SKM-1 (cell line): ENCODE measurements at regions not wholly inside any gene's neighbourhood (a gene's known extent, or its start where the extent isn't known, plus 50 kb on each side); places are given as distances from the start of the nearest gene placed in this dataset.

Source experiments
- DNase-seq: peaks from one replicate; lab custom pipeline; 2025; ENCODE audit not compliant: unreplicated experiment; lab: John Stamatoyannopoulos, UW

DNA sequence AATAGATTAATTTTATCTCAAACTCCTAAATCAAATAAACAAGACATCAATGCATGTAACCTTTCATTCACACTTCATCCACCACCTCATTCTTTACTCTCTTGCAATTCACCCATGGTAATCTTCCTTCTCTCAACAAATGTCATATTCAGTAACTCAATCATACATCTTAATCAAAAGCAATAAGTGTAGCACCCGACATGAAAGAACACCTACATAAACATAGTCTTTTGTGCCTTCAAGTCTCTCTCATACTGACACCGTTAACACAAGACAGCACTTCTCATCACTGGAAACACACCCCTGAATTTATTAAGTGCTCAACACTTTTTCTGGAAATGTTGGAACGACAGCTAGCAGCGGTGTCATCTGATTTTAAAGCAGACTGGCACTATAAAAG is 225.9 kb downstream of the TTLL7 start:
- DNase-seq = no peak

DNA sequence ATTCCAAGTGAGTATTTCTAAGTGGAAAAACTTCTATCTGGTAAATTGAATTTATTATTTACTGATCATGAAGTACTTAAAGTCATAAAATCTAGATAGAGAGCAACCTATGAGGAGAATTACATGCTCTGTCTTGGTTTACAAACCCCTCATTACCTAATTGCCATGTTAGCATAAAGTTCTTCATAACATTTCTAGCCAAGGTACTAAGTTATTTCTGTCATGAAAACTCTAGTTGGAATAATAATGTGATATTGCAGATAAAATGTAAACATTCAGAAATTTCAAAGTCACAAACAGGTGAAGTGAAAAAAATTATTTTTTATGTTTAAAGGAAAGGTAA is 228.6 kb downstream of the TTLL7 start:
- DNase-seq = no peak

DNA sequence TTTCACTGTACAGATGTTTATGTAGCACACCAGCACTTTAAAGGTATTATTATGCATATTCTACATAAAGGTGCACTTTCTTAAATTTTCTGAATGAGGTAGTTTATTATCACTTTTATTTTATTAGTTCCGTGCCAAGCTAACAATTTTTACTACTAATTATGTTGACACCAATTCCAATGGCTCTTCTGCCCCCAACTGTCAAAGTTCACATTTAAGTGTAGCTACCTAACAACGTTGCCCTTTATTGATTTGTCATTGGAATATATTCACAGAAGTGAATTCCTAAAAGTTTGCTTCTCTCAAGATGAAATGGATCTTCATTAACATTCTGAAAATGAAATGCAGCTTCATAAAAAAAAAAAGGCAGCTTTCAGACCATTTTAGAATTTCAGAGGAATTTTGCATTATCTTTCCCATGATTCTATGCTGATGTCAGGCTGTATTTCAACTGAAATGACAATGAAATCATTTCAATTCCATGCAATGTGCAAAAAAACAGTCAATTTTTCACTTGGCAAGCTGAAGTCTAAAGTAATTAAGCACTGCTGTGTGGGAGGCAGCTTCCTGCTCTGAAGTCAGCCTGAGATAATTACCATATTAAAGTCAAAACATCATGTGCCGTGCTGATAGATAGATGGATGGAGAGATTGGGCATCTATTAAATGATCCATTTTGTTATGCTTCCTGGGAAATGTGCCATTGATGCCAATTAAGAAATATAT is 229.2 kb downstream of the TTLL7 start:
- no peak for DNase-seq

DNA sequence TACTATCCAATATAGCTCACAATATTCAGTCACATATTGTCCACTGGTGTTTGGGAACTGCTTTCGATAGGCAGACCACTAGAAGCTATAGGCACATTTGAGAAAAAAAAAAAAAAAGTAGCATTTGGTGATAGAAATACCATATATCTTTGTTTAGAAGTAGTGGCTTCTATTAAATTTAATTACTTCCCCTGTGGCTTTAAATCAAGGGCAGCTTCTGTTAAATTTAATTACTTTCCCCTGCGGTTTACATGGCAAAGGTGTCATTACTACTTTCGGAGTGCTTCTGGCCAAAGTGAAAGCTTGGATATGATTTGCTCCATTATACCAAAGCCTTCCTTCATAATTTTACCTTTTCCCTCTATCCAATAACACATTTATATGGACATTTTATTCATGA is 229.9 kb downstream of the TTLL7 start:
- no peak for DNase-seq

DNA sequence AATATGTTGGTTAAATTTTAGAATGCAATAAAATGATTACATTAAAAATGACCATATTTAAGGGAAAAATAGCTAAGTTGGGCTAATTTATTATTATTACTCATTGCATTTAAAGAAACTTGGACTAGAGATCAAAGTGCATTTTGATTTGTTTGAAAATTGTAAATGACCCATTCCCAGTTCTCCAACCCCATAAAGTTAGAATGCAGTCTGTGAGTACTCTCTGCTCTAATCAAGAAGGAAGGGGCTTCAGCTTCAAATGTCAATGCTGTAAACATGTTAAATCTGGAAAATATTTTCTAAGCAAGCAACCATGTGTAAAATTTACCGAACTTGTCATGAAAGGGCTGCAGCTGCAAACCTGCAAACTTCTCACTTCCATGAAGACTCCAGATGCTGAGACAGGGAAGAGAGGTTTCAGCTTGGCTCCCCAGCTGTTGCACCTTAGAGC is 232.7 kb downstream of the TTLL7 start:
- no peak for DNase-seq

DNA sequence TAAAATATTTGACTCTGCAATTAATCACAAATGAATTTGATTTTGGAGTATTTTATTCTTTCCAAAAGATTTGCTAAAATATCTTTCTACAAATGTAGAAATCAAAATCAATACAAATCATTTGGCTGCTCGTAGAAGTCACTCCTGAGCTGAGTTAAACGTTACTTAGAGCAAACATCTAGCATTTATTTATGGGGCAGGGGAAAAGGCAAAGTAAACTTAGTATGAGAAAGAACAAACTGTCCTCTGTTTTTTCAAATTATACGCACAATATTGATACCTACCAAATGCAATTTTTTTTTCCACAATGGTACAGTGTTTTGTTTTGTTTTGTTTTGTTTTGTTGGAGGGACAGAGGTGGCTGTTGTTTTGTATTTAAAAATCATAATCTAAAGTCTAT is 233.8 kb downstream of the TTLL7 start:
- DNase-seq = no peak

DNA sequence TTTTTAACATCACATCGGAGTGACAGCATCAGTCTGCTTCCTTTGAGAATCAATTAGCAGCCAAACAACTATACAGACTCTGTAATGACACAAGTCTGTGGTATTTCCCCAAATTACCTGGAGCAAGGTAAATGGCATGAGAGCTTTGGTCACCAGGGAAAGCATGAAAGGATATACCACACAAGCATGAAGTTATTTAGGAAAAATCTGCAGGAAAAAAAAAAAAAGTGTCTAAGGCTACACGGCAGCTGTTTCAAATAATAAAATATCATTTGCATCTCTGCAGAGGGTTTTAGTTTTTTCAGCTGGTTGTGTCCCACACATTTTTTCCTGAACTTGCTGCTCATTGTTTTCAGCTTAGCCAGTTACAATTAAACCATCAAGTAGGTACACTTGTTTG is 234.7 kb downstream of the TTLL7 start:
- DNase-seq = no peak

DNA sequence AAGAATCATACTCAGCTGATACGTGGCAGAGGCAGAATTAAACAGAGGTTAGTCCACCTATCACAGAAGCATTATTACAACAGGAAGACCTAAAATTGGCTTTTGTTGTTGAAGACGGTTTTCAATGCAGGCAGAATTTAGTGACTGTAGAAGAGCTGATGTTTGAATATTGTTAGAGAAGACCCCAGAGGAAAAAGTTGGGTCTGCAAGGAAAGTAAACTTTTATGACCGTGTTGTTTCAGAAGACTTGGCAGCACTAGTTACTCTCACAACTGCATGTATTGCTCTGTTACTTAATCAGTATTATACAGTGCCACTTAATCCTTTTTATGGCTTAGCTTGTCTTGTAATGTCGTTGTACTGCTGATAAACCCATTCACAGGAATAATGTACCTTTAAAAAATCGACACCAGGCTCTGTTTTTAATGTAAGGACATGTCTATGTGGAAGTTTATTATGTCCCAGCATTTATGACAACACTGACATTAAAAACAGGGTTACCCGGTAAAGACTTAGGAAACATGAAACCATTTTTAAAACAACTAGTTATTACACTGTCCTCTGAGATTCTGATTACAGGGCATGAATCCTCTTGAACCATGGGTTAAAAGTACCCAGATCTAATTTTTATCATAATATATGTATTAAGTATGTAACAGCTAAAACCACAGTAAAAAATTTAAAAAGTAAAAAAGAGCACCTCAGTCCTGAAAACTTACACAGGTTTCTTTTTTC is 235.4 kb downstream of the TTLL7 start:
- no peak for DNase-seq

DNA sequence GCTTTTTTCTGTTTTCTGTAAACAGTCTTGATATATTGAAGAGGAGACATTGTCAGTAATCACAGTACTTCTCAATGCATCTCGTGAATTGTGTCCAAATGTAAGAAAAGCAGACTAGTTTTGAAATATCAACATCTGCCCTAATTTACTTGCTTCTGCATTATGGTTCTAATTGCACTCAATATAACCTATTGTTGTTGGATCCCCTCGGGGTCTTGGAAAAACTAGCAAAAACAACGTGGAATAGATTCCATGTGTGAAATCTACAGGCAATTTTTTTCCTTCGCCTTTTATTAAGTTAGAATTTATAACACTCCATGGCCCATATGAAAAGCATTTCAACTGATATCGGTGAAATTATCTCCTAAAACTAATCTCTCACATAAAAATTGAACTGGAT is 236.5 kb downstream of the TTLL7 start:
- no peak for DNase-seq

DNA sequence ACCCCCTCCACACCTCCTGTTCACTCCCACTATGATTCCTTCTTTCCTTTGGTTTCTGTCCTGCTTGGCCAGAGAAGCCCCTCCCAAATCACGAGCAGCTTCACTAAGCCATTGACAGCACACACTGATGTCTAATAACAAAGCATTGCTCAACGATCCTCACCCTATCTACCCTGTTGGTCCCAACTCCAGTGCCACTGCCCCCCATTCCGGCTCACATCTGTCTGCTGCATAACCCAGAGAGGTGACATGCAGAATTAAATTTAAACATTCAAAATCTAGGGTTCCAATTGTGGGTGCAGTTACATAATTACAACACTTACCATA is 236.9 kb downstream of the TTLL7 start:
- DNase-seq = no peak

DNA sequence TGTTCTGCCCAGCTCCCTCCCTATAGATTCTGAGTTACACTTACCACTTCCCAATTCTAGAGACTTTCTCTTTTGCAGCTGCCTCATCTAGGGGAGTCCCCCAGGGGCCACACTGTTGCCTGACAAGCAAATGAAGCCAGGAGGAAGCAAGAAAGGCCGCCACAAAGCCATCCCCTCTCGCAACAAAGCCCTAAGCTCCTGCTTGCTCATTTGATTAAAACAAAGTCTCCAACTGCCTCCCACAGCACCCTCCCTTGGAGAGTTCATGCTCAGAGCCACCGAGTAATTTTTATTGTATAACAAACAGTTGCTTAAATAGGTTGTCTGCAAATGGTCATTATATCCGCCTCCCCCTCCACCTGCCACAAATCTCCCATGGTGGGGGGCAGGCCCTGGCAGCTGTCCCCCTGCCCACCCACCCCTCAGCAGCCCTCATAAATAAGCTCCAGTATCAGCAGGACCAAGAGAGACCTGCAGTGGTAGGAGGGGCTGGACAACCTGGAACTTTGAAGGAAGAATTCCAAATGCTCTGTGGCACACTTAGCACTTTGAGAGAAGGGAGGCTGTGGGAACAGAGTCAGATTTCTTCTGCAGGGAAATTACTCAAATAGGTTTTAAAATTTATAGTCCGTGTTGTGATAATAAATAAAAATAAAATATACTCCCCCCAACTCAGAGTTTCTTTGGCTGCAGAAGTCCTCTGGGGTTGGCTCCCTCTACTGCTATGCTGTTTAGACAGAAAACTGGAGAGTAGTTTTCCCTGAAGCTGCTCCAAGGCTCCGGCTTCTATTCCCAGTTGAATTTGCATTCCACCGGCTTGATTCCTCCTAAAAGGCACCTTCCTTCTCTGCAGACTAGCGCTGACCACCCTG is 237.5 kb downstream of the TTLL7 start:
- DNase-seq = no peak

DNA sequence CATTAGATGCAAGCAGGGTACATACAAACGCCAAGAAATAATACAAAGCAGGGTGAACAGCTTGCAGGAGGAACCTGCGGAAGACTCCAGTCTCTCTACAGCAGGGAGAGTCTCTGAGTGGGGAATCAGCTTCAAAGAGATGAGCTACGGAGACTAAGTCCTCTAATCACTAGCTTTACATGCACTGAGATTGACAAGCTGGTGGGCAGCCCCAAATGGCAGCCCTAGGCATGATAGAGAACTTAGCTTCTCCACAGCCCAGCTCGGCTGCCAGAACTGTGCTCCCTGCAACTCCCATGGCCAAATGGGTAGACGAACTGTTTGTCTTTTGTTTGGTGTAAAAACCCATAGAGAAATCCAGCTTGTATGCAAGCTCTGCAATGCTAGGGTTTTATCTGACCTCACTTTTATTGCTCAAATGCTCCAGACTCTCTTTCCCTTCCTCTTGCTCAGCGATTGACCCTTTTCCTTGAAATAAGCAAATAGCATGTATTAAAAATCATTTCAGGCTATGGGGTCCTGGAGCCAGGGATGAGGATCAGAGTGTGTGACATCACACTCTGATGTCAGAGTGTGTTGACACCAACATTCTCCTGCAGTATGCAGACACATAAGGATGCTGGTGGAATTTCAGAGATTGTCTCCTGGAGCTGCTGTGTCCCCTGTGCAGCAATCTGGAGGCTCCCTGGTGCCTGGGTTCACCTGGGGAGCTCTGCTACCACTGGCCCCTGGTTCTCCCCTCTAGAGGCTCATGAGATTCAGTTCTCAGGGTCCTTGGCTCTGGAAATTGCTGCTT is 238.5 kb downstream of the TTLL7 start:
- no peak for DNase-seq

DNA sequence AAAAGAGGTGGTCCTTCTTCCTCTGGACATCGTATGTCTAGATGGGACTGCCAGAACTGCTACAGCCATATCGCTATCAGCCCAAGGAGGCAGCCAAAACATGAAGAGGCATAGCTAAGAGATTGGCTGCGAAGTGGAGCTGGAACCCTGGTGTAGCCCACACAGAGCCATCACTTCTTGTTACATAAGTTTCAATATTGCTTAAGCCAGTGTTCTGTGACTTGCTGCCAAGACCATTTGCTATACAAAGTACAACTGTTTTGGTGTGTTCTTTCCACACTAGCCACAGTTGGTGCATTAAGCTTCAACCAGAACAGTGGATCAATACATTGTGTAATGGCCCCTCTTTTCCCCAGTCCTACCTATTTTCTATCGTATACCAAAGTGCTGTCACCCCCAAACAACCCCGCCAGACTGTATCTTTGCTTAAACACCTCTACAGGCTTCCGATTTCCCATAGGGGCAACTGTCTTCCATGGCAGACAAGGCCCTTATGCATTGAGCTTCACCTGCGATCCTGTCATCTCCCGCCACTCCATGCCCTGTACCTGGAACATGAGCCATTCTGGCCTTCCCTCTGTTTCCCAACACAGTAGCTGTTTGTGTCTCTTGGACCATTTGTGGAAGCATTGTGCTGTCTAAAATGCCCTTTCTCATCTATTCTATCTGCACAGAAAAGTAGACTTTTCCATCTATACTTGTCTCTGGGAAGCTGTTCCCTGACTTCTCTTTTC is 241.8 kb downstream of the TTLL7 start:
- no peak for DNase-seq

DNA sequence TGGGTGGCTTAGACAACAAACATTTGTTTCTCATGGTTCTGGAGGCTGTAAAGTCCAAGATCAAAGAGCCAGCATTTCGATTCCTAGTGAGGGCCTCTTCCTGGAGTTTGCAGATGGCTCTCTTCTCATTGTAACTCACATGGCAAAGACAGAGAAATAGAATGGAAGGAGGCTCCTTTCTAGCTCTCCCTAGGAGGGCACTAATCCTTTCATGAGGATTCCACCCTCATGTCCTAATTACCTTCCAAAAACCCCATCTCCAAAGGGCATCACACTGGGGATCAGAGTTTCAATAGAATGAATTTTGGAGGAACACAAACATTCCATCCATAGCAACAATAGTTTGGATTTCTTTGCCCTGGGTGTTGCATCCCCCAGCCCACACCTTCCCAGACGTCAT is 247.3 kb downstream of the TTLL7 start:
- no peak for DNase-seq

DNA sequence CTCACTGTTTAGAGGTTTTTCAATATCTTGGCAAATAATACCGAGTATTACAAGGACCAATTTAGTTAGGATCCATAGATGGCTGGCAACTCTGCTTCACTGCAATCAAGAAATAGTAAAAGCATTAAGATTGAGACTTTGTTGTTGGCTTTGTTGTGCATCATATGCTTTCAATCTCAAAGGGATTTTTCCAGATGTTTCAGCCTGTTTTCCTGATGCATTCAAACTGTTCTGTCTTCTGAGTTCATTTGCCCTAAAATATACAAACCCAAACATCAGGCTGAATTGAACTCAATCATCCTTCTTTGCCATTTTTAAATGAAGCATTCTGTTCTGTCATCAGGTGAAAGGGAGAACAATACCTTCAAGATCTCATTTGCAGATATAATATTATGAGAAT is 248.7 kb downstream of the TTLL7 start:
- no peak for DNase-seq

DNA sequence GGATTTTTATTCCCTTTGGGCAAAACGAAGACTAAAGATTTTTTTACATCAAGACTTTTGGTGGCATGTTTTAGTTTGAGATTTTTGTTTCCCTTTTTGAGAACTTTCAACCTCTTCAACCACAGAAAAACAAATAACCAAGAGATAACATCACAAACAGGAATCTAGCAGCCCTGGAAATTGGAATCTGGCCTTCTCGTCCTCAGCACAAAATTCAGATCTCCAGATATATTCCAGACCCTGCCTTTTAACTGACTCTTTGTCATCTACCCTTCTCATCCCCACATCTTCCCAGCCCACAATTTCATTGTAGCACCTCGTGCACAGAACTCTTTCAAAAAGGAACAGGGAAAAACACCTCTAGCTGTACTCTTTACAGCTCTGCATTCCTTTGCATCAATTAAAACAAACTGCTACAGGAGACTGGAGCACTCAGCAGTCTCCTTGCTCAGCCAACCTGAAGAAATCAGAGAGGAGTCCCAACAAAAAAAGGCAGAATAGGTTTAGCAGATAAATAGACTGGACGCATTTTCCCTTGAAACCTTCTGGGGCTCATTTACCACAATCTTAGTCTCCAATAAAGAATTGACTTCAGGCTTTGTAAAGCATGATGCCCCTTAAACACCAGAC is 251.0 kb downstream of the TTLL7 start:
- no peak for DNase-seq

DNA sequence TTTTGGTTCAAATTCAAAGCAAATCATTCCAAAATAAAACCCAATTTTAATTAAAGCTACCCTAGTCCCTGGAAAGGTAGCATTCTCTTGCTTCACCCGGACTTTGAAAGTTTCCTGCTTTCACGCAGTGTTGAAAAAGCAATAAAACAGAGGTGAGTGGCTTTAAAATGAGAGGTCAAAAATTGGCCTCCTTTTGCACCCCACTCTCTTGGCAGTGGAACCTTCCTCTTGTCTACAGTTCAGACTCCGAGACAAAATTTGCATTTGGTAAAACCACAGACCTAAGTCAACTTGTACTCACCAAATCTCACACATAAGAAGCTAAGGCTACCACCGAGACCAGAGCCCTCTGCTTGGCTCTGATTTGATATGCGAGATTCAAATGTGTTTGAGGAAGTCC is 252.7 kb downstream of the TTLL7 start:
- DNase-seq = no peak

DNA sequence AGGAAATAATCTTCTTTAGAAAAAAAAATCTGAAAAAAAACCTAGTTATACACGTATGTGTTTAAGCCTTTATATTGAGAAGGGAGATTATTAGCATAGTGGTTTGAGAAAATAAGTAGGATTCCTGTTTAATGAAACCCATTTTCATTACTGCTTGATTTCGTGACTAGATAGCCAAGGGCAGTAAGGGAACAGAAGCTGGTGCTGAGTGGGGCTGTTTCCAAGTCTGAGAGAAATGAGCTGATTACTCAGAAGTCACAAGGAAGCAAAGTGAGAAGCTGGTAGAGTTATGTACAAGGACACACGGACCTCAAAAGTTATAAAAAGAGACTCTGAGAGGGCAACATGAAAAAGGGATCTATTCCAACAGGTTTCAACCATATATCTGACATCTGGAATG is 256.5 kb downstream of the TTLL7 start:
- no peak for DNase-seq

DNA sequence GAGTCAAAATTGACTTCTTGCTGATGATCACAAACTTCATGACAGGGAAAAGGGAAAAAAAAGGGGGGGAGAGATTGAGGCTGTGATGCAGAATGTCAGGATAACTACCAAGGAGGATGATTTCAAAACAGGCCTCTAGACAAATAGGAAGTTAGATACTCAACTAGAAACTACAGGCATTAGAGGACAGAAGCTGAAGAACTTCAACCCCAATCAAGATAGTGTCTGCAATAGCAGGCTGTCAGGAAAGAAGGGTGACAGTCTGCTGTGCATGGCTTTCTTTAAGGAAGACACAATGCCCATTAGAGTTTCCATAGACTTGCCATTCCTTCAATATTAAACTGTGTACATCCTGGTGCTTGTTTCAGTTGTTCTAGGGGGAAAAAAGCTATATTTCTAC is 257.2 kb downstream of the TTLL7 start:
- no peak for DNase-seq

DNA sequence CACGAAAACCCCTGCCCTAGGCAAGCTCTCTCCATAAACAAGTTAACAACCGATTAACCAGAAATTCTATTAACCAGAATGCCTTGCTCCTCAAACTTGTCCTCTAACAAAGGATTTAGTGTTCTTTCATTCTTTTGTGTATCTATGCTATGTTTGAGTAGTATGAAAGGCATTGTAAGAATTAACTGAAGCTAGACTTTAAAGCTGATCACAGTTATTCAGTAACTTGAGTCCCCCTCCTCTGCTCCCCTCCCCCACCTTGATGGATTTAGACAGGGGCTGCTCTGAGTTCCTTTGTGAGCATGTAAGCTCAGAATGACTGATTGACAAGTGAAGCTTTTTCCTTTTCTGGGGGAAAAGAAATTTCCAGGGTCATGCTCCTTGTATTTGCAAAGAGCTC is 257.6 kb downstream of the TTLL7 start:
- DNase-seq = no peak
